ENCODE measurements at regions not wholly inside any gene's neighbourhood (a gene's known extent, or its start where the extent isn't known, plus 50 kb on each side); places are given as distances from the start of the nearest gene placed in this dataset.

- H3K4me3 ChIP-seq, result no peak overlapping the region
- no peaks in the 10 kb centered on the region for H3K27me3 ChIP-seq
- TF ChIP-seq, protein P1, sequence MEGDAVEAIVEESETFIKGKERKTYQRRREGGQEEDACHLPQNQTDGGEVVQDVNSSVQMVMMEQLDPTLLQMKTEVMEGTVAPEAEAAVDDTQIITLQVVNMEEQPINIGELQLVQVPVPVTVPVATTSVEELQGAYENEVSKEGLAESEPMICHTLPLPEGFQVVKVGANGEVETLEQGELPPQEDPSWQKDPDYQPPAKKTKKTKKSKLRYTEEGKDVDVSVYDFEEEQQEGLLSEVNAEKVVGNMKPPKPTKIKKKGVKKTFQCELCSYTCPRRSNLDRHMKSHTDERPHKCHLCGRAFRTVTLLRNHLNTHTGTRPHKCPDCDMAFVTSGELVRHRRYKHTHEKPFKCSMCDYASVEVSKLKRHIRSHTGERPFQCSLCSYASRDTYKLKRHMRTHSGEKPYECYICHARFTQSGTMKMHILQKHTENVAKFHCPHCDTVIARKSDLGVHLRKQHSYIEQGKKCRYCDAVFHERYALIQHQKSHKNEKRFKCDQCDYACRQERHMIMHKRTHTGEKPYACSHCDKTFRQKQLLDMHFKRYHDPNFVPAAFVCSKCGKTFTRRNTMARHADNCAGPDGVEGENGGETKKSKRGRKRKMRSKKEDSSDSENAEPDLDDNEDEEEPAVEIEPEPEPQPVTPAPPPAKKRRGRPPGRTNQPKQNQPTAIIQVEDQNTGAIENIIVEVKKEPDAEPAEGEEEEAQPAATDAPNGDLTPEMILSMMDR (IDR thresholded peaks at IDR 0.05), result no peak
- no peak for TF ChIP-seq POLR2A (IDR thresholded peaks at IDR 0.05)
- H3K27ac ChIP-seq, result no peak overlapping the region
- 83% methylated on average over 2 of the region's 2 CpGs for WGBS, 2 donors
- H3K9me3 ChIP-seq, result no peaks in the 10 kb centered on the region
- no peaks in the 10 kb centered on the region for H3K36me3 ChIP-seq (ENCODE audit: low read depth, missing control alignments)
- intact Hi-C loops (cut with DNase I; ENCODE audit: low total_unique reads), result no loop called here
- no peaks in the 10 kb centered on the region for H3K4me1 ChIP-seq
- no peak for DNase-seq
Measured at GRCh38 chr9:74330487-74331214, 166.5 kb upstream of the RORB start.

DNA sequence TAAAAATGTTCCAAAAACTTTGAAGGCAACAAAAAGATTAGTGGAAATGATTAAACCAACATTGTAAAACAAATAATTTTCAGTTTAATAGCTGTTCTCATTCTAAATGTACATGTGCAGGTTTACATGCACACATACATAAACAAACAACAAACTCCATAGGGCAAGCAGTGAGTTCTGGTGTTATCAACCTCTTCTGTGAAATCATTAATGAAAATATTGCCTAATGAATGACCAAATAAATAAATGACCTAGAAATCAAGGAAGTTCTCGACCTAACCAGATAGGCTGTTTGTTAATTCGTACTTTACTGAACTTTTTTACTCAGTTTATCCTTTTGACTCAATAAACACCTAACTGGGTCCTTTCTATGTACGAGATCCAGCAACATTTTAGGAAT, 165.5 kb upstream of the RORB start:
- Histone ChIP-seq H3K27ac (no peak overlapping the region), H3K36me3 (ENCODE audit: low read depth, missing control alignments) (no peaks in the 10 kb centered on the region), H3K27me3 (no peaks in the 10 kb centered on the region), H3K9me3 (no peaks in the 10 kb centered on the region), H3K4me3 (no peak overlapping the region), H3K4me1 (no peaks in the 10 kb centered on the region)
- 81 to 88% methylated on average over 3 of the region's 3 CpGs for WGBS, 2 donors
- intact Hi-C loops (cut with DNase I; ENCODE audit: low total_unique reads), result no loop called here
- DNase-seq, result no peak
- no peak for TF ChIP-seq POLR2A (IDR thresholded peaks at IDR 0.05)
- TF ChIP-seq, protein P1 (IDR thresholded peaks at IDR 0.05), result no peak

DNA sequence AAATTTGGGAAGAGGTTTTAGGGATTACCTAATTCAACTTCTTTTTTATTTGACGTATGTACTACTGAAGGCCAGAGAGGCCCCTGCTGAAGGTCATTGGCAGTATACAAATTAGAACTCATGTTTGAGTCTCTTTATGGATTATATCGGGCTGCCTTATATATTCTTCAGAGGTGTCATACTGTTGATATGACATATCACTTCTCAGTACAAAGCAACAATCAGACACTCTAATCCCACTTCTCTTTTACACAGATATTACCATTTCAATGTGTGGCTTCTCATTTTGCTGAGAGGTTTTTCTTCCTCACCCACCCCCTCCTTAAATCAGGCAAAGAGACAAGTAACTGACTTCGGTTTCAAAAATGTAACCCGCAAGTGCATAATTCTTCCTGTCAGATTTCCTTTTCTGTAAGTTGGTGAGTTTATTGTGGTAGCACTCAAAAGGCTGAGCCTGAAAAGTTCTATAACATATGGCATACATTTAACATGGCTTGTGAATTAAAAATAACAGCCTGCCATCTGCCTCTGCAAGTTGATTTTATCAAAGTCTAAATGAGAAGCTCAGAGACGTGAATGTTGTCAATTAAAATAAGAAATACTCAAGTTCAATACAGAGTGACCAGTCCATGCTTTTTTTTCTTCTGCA, 163.6 kb upstream of the RORB start:
- Histone ChIP-seq H3K27ac (no peak overlapping the region), H3K27me3 (no peaks in the 10 kb centered on the region), H3K4me3 (no peak overlapping the region), H3K4me1 (no peaks in the 10 kb centered on the region), H3K9me3 (no peaks in the 10 kb centered on the region), H3K36me3 (ENCODE audit: low read depth, missing control alignments) (no peaks in the 10 kb centered on the region)
- TF ChIP-seq POLR2A (IDR thresholded peaks at IDR 0.05), result no peak
- TF ChIP-seq, protein P1 (IDR thresholded peaks at IDR 0.05), result no peak
- DNase-seq, result no peak
- intact Hi-C loops (cut with DNase I; ENCODE audit: low total_unique reads), result no loop called here
- WGBS, 2 donors, result 67 to 68% methylated on average over 5 of the region's 5 CpGs

DNA sequence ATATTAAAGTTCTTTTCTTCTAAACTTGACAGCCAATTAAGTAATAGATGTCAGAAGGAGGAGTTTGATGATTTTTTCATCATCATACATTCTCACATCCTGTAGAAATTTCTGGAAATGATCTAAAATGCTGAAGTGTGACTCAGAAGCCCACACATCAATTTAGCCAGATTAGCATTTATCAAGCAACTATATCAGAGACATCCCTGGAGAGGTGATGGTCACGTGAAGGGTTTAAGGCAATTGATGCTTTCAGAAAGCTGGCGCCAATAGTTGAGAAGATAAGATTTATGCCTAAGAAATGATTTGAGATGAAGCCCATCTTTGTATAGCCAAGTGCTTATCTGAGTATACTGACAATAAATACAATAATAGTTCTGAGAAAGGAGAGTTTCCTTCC, 162.9 kb upstream of the RORB start:
- Histone ChIP-seq H3K9me3 (no peaks in the 10 kb centered on the region), H3K27me3 (no peaks in the 10 kb centered on the region), H3K27ac (no peak overlapping the region), H3K4me3 (no peak overlapping the region), H3K4me1 (no peaks in the 10 kb centered on the region), H3K36me3 (ENCODE audit: low read depth, missing control alignments) (no peaks in the 10 kb centered on the region)
- 78 to 83% methylated on average over 2 of the region's 2 CpGs for WGBS, 2 donors
- no peak for TF ChIP-seq POLR2A (IDR thresholded peaks at IDR 0.05)
- TF ChIP-seq, protein P1 (IDR thresholded peaks at IDR 0.05), result no peak
- no peak for DNase-seq
- intact Hi-C loops (cut with DNase I; ENCODE audit: low total_unique reads), result no loop called here

DNA sequence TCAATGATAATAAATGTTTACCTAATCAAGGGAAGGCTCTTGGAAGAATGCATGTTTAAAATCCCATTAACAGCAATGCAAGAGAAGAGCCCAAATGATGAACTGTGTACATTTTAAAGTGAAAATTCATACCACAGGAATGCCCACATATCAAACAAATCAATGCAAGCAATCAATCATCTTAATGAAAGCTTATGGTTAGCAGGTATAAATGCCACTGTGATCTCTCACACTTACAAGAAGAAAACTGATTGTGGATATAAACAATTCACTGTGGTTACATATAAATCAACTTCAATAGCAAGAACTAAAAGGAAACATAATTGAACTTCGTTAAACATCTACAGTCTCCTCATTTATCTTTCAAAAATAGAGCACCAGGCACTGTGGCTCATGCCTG, 161.0 kb upstream of the RORB start:
- no peak overlapping the region for H3K4me3 ChIP-seq
- H3K36me3 ChIP-seq (ENCODE audit: low read depth, missing control alignments), result no peaks in the 10 kb centered on the region
- no peaks in the 10 kb centered on the region for H3K9me3 ChIP-seq
- H3K27me3 ChIP-seq, result no peaks in the 10 kb centered on the region
- DNase-seq, result no peak
- TF ChIP-seq, protein P1 (IDR thresholded peaks at IDR 0.05), result no peak
- TF ChIP-seq POLR2A (IDR thresholded peaks at IDR 0.05), result no peak
- intact Hi-C loops (cut with DNase I; ENCODE audit: low total_unique reads), result no loop called here
- 24 to 27% methylated on average over 1 of the region's 1 CpG for WGBS, 2 donors
- H3K4me1 ChIP-seq, result no peaks in the 10 kb centered on the region
- H3K27ac ChIP-seq, result no peak overlapping the region

Data from testis (tissue), 2 donors.